NOMO-1 (cell line): ENCODE measurements at regions not wholly inside any gene's neighbourhood (a gene's known extent, or its start where the extent isn't known, plus 50 kb on each side); places are given as distances from the start of the nearest gene placed in this dataset.
"Not testable (repeated sequence)": the region's sequence is repeated elsewhere in the genome, so short reads cannot be mapped to it uniquely, and the experiment has no call there.

Experiments
- DNase-seq, 2 experiments: peaks; one replicate each; lab custom pipeline; 2025; ENCODE audit not compliant: unreplicated experiment in 2 of 2; lab: John Stamatoyannopoulos, UW

DNA sequence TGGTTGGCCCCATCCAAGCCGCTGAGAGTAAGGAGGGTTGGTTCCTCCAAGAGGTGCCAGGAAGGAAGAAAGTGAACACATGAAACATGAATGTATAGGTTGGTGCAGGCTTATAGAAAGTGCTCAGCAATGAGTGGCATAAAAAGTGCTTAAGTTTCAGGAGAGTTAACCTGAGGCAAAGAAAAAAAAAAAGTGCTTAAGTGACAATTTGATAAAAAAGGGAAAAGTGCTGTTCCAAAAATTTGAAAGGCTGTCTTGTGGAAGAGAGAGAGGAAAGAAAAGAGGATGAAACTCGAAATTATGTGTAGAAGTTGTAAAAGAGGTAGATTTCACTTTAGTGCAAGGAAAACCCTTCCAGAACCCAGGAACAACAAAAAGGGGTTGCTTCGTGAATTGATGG, 85.5 kb upstream of the MAP4K4 start:
- no peak for DNase-seq

DNA sequence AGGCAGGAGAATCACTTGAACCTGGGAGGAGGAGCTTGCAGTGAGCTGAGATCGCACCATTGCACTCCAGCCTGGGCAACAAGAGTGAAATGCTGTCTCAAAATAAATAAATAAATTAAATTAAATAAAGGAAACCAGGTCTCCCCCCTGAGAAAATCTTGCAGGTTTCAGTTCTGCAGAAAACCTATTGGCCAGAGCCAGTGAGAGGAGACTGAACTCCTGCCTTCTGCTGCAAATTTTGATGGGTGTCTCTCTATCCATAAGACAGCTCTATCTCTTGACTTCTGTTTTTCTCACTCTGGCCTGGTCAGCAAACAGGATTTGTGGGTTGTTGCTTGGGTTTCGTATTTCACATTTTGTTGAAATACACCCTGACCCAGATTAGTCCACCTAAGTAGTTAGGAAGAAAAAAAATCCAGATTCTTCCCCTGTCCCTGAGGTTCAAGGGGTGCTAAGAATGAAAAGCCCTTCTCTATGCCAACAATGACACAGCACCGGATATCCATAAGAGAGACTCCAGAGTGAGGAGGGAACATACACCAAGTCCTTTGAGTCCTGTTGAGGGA, 86.7 kb upstream of the MAP4K4 start:
- no peak for DNase-seq

- DNase-seq = no peak
Measured at GRCh38 chr2:101609433-101609832, 88.1 kb upstream of the MAP4K4 start.

GRCh38 chr2:101608408-101609310, 88.8 kb upstream of the MAP4K4 start:
- no peak for DNase-seq

- DNase-seq = no peak
Measured at GRCh38 chr2:101597347-101597944, 100.1 kb upstream of the MAP4K4 start.

- no peak for DNase-seq
Measured at GRCh38 chr2:101596333-101596732, 101.2 kb upstream of the MAP4K4 start.

DNA sequence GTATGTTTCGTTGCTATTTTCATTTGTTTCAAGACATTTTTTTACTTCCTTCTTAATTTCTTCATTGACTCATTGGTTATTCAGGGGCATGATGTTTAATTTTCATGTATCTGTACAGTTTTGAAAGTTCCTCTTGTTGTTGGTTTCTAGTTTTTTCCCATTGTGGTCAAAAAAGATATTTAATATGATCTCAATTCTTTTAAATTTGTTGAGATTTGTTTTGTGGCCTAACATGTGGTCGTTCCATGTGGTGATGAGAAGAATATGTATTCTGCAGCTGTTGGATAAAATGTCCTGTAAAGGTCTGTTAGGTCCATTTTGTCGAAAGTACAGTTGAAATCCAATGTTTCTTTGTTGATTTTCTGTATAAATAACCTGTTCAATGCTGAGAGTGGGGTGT, 110.3 kb upstream of the MAP4K4 start:
- DNase-seq = no peak

DNA sequence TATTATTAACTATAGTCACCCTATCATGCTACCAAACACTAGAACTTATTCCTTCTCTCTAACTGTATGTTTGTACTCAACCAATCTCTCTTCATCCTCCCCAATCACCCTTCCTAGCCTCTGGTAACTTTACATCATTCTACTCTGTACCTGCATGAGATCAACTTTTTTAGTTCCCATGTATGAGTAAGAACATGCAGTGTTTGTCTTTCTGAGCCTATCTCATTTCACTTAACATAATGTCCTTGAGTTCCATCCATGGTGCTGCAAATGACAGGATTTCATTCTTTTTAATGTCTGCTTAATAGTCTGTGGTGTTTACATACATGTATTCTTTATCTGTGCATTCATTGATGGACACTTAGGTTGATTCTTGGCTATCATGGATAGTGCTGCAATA, 108.9 kb upstream of the RFX8 start:
- DNase-seq = no peak

GRCh38 chr2:101581675-101582299, 106.9 kb upstream of the RFX8 start:
- DNase-seq = no peak

DNA sequence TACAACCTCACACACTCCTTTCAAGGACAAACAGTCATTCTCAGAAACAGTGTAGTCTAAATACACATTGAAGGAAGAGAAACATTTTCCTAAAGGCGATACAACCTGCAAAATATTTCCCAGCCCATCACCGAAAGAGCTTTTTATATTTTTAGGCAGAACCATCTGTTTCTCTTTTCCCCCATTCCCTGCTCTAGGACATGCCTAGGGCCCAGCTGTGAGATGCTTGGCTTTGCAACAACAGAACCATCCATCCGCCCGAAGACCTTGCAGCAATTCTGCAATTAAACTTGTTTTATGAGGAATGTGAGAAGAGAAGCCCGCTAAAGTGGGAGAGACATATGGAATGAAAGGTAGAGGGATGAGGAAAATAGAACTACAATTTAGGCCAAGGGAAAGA, 105.6 kb upstream of the RFX8 start:
- no peak for DNase-seq

GRCh38 chr2:101578671-101579070, 103.8 kb upstream of the RFX8 start:
- DNase-seq = no peak

DNA sequence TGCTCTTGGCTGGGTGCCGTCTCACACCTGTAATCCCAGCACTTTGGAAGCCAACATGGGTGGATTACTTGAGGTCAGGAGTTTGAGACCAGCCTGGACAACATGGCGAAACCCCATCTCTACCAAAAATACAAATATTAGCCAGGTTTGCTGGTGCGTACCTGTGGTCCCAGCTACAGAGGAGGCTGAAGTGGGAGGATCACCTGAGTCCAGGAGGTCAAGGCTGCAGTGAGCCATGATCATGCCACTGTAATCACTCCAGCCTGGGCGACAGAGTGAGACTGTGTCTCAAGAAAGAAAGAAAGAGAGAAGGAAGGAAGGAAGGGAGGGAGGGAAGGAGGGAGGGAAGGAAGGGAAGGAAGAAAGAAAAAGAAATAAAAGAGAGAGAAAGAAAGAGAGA, 103.2 kb upstream of the RFX8 start:
- DNase-seq = not testable (repeated sequence)

GRCh38 chr2:101577173-101577572, 102.3 kb upstream of the RFX8 start:
- DNase-seq = no peak

- DNase-seq = no peak
Measured at GRCh38 chr2:101574622-101575021, 99.7 kb upstream of the RFX8 start.

- no peak for DNase-seq
Measured at GRCh38 chr2:101571951-101572350, 97.0 kb upstream of the RFX8 start.

DNA sequence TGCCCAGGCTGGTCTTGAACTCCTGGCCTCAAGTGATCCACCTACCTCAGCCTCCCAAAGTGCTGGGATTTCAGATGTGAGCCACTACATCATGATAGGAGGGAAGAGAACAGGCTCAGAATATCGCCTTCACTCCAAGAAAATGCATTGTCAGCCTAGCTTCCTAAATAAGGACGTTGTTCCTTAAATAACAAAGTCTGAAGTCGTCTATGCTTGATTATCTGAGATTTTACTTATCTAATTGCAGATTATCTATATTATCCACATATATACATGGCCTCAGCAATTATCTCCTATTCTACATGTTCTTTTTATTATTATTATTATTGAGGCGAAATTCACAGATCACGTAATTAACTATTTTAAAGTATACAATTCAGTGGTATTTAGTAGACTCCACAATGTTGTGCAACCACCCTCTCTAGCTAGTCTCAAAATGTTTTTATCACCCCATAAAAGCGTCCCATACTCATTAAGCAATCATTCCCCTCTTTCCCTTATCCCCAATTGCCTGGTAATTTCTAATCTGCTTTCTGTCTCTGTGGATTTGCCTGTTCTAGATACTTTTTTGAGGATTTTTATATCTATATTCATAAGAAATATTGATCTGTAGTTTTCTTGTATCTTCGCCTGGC, 95.1 kb upstream of the RFX8 start:
- peak in 1 of 2 experiments; percentile 24 for DNase-seq

- DNase-seq = no peak
Measured at GRCh38 chr2:101568969-101569368, 94.1 kb upstream of the RFX8 start.

DNA sequence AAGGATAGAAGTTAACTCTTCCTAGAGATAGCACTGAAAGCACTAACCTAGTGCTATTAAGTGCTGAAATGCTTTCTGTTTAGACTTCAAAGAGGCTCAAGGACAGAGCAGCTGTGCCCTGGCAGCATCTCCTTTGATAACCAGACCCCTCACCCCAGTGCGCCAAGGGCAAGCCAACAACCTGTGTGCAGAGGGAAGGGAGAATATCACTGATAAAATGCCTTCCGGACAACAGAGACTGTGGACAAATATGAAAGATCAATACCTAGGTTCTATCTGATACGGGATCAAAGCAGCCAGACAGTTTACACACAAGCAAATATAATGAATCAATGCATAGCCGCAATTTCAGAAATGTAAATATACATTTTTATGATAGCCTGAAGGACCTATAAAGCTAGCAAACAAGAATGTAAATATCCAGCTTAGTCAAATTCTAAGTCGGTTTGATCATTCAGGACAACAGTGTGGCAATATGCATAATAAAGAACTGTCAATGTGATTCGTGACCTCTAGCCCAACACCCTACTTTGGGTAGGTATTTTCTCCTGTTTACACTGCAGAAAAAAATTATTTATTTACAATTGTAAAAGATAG, 91.8 kb upstream of the RFX8 start:
- DNase-seq = no peak

GRCh38 chr2:101563849-101564248, 88.9 kb upstream of the RFX8 start:
- DNase-seq = no peak

DNA sequence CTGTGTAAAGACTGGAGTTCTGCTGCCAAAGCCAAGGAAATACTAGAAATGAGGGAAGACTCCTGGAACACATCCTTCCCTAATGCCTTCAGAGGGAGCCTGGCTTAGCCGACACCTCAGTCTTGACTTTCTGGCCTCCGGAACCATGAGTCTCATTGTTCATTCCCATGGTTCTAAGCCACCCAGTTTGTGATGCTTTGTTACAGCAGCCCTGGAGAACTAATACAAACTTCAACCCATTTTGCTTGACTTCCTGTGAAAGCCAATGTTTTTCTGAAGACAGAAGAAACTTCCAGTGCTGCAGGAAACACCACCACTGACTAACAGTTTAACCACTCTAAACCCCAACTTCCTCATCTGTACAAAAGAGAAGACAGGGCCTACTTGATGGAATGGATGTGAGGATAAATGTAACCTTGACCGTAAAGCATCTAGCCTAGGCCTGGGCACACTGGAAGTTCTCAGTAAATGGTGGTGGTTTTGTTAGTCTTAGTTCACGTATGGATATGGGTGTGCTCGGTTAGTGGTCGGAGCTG, 85.9 kb upstream of the RFX8 start:
- DNase-seq = peak; percentile 42 to 82
